ENCODE measurements at regions not wholly inside any gene's neighbourhood (a gene's known extent, or its start where the extent isn't known, plus 50 kb on each side); places are given as distances from the start of the nearest gene placed in this dataset.

DNA sequence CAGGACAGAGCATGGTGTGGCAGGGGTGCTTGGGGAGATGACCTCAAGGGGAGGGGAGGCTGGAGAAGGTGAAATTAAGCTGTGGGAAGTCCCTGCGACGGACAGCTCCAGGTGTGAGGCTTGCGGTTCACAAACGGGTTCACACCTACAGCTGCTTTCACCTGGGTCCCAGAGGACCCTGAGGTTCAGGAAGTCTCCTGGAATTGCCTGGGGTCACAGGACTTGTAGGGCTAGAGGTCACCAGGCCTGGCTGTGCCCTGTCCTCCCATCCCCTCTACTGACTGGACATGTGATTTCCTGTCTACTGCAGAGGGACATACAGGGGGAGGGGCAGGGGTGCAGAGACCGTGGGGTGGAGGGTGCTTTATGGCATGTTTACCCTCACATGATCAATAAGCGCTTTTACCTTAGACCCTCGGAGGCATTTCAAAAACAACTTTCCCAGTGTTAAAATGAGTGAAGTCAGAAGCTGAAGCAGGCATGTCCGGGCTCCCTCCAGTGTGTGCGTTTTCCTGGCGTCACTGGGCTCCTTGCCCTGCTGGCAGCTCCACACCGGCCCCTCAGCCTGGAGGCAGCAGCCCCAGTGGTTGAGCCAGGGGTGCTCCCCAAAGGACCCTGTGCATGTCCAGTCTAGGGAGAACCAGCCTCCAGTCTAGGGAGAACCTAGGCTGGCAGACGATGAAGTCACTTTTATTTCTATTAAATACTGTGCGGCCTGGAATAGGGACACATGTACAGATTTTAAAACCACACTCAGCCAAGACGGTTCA lies 66.6 kb upstream of the IGFBP3 start:
- DNase-seq (ENCODE audit: low read depth in 2 of 2): no peak

- no peak for DNase-seq (ENCODE audit: low read depth in 2 of 2)
Observed at GRCh38 chr7:45986355-45987298, 65.6 kb upstream of the IGFBP3 start.

- DNase-seq (ENCODE audit: low read depth in 2 of 2): no peak
Observed at GRCh38 chr7:45985902-45986301, 64.8 kb upstream of the IGFBP3 start.

- no peak for DNase-seq (ENCODE audit: low read depth in 2 of 2)
Observed at GRCh38 chr7:45984386-45985295, 63.6 kb upstream of the IGFBP3 start.

- DNase-seq (ENCODE audit: low read depth in 2 of 2): no peak
Observed at GRCh38 chr7:45983720-45984255, 62.7 kb upstream of the IGFBP3 start.

GRCh38 chr7:45982907-45983719 lies 62.0 kb upstream of the IGFBP3 start:
- no peak for DNase-seq (ENCODE audit: low read depth in 2 of 2)

DNA sequence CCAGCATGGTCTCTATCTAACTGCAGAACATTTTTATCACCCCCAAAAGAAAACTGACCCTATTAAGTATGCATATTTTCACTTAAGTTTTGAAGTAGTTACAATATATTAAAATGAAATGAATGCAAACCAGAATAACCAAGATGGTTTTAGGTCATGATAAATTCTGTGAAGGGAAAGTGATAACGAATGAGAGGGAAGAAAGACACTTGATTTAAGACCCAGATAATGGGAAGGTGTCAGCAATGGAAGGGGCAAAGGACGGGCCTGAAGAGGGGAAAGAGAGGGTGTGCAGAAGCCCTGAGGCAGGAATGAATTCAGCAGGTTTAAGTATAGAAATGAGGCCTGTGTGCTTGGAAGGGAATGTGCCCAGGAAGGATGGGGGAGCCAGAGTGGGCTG lies 61.1 kb upstream of the IGFBP3 start:
- DNase-seq (ENCODE audit: low read depth in 2 of 2): no peak

DNA sequence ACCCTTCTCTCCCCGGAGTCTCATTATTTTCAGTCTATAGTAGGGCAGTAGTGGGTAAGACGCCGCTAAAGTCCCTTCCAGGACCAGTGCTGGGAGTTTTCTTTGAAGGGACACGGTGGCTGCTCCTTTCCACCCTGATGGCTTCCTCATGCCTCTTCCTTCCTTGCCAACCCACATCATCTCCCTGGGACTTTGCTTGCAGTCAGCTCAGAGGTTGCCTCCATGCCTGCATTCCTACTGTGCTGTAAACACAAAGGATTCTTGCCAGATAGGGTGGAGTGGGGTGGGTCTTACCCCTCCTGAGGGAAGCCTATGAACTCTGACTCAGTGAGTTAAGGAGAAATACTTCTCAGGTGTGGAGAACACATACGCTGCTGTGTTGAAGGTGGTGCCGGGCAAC lies 59.9 kb upstream of the IGFBP3 start:
- no peak for DNase-seq (ENCODE audit: low read depth in 2 of 2)

DNA sequence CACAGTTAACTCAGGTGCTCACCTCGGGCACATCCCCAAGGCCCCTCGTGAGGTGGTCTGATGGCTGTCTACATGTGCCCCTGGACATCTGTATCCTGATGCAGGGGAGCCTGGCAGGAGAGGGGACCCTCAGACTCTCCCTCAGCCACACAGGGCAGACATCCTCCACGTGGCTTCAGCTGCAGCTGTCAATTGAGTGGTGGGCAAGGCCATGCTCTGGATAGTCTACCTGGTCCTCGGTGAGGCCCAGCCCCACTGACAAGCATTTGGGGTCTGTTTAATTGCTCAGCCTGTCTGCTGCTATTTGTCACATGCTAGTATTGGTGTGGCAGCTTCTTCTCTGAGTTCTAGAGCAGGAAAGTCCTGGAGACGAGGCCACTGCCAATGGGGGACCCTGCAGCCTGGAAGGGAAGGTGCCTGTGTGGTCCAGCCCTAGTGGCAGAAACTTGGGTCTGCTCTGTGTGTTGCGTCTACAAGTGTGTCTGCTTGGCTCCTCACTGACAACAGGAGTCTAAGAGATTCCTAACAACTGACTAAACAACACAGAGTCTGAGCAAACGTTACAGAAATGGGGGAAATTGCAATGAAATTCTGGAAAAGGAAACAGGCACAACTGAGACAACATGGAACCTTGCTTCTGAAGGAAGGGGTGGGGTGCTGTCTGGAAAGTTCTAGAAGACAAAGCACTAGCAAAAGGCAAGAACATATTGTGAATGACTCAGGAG lies 59.3 kb upstream of the IGFBP3 start:
- DNase-seq (ENCODE audit: low read depth in 2 of 2): no peak

- no peak for DNase-seq (ENCODE audit: low read depth in 2 of 2)
Observed at GRCh38 chr7:45979275-45980180, 58.5 kb upstream of the IGFBP3 start.

GRCh38 chr7:45978731-45979211 lies 57.7 kb upstream of the IGFBP3 start:
- DNase-seq (ENCODE audit: low read depth in 2 of 2): no peak

- peak; percentile 6 to 10 for DNase-seq (ENCODE audit: low read depth in 2 of 2)
Observed at GRCh38 chr7:45978010-45978681, 57.1 kb upstream of the IGFBP3 start.

- no peak for DNase-seq (ENCODE audit: low read depth in 2 of 2)
Observed at GRCh38 chr7:45977256-45977780, 56.2 kb upstream of the IGFBP3 start.

DNA sequence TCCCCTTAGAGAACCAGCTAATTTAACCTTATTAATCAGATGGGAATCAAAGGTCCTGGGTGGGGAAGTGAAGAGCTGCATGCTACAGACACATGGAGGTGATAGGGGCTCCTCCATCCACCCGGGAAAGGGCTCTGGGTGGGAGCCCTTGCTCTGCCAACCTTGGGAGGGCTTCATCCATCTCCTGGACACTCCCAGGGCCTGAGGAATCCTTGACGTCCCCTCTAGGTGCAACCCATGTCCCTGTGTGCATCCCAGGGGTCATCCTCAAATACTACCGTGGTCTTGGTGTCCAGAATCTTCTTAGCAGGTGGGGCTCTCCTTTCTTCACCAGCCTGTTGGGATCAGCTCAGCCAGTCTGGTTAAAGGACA lies 55.4 kb upstream of the IGFBP3 start:
- DNase-seq (ENCODE audit: low read depth in 2 of 2): no peak

DNA sequence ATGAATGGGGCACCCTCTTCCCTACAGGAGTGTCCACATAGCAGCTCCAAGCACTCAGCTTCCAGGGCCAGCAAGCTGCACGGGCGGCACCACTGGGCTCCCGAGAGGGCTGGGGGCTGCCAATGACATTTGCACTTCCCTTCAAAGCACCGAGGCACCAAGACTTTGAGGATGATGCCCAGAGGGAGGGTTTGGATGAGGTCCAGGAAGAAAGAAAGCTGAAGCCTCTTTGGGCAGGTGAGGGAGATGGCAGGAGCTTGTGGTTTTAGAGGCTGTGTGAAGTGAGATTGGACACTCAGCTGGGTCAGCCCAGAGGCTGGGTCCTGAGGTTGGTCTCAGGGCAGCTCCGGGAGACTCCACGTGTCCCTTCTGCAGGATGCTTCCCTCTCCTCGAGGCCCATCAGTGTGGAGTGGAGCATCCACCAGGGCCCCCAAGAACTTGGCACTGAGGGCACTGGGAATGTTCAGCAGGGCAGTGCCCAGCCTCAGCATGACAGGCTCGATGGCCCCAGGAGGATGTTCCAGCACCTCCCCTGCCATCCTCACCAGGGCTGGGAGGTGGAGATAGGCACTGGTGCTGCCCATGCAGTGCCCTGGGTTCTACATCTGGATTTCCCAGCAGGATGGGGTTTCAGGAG lies 54.9 kb upstream of the IGFBP3 start:
- no peak for DNase-seq (ENCODE audit: low read depth in 2 of 2)

GRCh38 chr7:45975367-45975766 lies 54.3 kb upstream of the IGFBP3 start:
- no peak for DNase-seq (ENCODE audit: low read depth in 2 of 2)

DNA sequence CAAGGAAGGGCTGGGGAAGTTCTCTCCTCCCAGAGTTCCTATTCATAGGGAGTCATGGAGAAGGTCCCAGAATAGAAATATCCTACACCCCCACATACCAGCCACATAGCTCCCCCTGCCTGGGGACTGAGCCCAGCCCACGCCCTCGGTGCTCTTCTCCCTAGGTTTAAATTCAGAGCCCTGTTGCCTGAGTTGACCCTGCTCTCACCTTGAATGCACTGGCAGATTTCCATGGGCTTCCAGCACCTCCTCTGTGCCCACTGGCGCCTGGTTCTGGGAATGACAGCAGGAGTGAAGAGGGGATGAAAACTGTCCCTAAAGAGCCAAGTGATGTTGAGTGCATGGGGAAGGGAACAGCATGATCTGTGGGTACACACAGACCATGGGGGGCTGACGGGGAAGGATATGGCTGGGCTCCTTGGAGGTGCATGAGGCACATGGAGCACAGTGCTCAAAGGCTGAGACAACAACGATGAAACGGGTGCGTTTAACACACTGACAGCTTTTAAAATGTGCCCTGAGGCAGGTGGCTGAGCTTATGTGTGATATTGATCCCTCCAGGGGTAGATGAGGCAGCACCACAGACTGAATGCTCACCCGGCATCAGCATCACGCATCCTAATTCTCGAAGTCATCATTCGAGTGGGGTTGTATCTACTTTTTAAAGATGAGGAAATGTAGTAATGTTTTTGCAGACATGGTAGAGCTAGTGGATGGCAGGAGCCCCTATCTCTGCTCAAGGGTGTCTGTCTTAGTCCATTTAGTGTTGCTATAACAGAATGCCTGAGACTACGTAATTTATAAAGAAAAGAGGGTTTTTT lies 53.7 kb upstream of the IGFBP3 start:
- no peak for DNase-seq (ENCODE audit: low read depth in 2 of 2)

Data from stimulated activated CD8-positive, alpha-beta memory T cell treated with anti-CD3 and anti-CD28 coated beads, Interleukin-15, amount 100 ng/mL, for 48 hours (primary cell).